ENCODE measurements at regions not wholly inside any gene's neighbourhood (a gene's known extent, or its start where the extent isn't known, plus 50 kb on each side); places are given as distances from the start of the nearest gene placed in this dataset.

- BruUV-seq (replicated peaks): no TSS peak
- Histone ChIP-seq H2AFZ (ENCODE audit: control insufficient read depth, low read depth, low read length) (no peak overlapping the region), H3K36me3 (ENCODE audit: control insufficient read depth in 2 of 2, insufficient read depth in 2 of 2, low read length in 1 of 2) (no peaks in the 10 kb centered on the region), H3K9me3 (replicated peaks; ENCODE audit: control insufficient read depth, insufficient read depth, low read length) (no peaks in the 10 kb centered on the region; the same call in 2 of the 3 replicates), H3K27me3 (replicated peaks in 1 of 2; ENCODE audit: control insufficient read depth in 2 of 2, insufficient read depth in 2 of 2, low read length in 1 of 2) (no peaks in the 10 kb centered on the region), H3K79me2 (ENCODE audit: control insufficient read depth, insufficient read depth, low read length) (no peaks in the 10 kb centered on the region), H3K4me1 (ENCODE audit: control insufficient read depth, insufficient read depth, low read length) (peaks cover 18% of the 10 kb centered on the region), H4K20me1 (ENCODE audit: control insufficient read depth, insufficient read depth) (no peaks in the 10 kb centered on the region), H3K9ac (ENCODE audit: control insufficient read depth, insufficient read depth, low read length) (no peak overlapping the region), H3K4me2 (ENCODE audit: control insufficient read depth, insufficient read depth) (no peak overlapping the region), H3K4me3 (no peak overlapping the region), H3K27ac (ENCODE audit: control insufficient read depth, insufficient read depth) (no peak overlapping the region)
- DNase-seq (ENCODE audit: low read depth, low spot score): no peak
- ChIA-PET SMC1A (ENCODE audit: uncharacterized antibody, unreplicated experiment) (interaction anchor here (1.4 to 1.8 kb wide), 2 partner anchors 18 to 36 kb away, joined by 4 to 6 read pairs; no protein-coding TSS in a partner anchor), RAD21 (ENCODE audit: unreplicated experiment) (no interaction called here), POLR2A (interaction anchor here (1.5 kb wide), 1 partner anchor 16 kb away, joined by 4 read pairs; no protein-coding TSS in a partner anchor), CTCF (no interaction called here)
- no peak for FAIRE-seq
- intact Hi-C loops (cut with micrococcal nuclease; ENCODE audit: unreplicated experiment): loop anchor here (10.0 kb wide), 1 partner anchor 332 kb away; the partner anchor contains the start of gene ZDHHC13
- 70% methylated on average over 5 of the region's 5 CpGs for WGBS (ENCODE audit: insufficient coverage, insufficient replicate concordance, low lambda C conversion rate, missing lambda C conversion rate)
- TF ChIP-seq MAX (IDR thresholded peaks at IDR 0.05; ENCODE audit: low read depth, low read length) (no peak), CTCF (IDR thresholded peaks at IDR 0.05 in 2 of 3, conservative IDR thresholded peaks at IDR 0.05 in 1 of 3; ENCODE audit: control insufficient read depth in 2 of 3, extremely low read depth in 1 of 3, insufficient read depth in 1 of 3, low read depth in 3 of 3, low read length in 3 of 3) (no peak), ASH2L (IDR thresholded peaks at IDR 0.05; ENCODE audit: borderline replicate concordance, low read depth) (no peak), SREBF1 (IDR thresholded peaks at IDR 0.05; ENCODE audit: low read length) (no peak), SMAD1 (IDR thresholded peaks at IDR 0.05; ENCODE audit: low read depth, partially characterized antibody) (no peak), NFXL1 (IDR thresholded peaks at IDR 0.05; ENCODE audit: borderline replicate concordance) (no peak), PRDM15 (CRISPR knock-in tag; IDR thresholded peaks at IDR 0.05) (no peak), FOS (IDR thresholded peaks at IDR 0.05; ENCODE audit: borderline replicate concordance, extremely low read depth, insufficient read length) (no peak), PML (IDR thresholded peaks at IDR 0.05; ENCODE audit: low read length) (no peak), LARP7 (IDR thresholded peaks at IDR 0.05) (no peak), MXI1 (IDR thresholded peaks at IDR 0.05; ENCODE audit: low read depth, low read length) (no peak)
- in situ Hi-C loops (cut with MboI): no loop called here
- no peak for ATAC-seq
Observed at GRCh38 chr11:19447150-19447566, 206.4 kb upstream of the E2F8 start.

All from GM12878 (cell line).